ENCODE measurements at regions not wholly inside any gene's neighbourhood (a gene's known extent, or its start where the extent isn't known, plus 50 kb on each side); places are given as distances from the start of the nearest gene placed in this dataset.

- TF ChIP-seq CTCF (conservative IDR thresholded peaks at IDR 0.05; ENCODE audit: low read length) (no peak), EZH2phosphoT487 (IDR thresholded peaks at IDR 0.05; ENCODE audit: borderline replicate concordance) (no peak)
These were observed 441.2 kb upstream of the ZNF462 start for GRCh38 chr9:106421772-106422171.

Data from Loucy (cell line).